LNCAP (cell line): ENCODE measurements at regions not wholly inside any gene's neighbourhood (a gene's known extent, or its start where the extent isn't known, plus 50 kb on each side); places are given as distances from the start of the nearest gene placed in this dataset.

ENCODE experiments used
- CTCF ChIP-seq: fragments of 450-650 bp; IDR thresholded peaks from 2 replicates; pipeline ENCODE4 v1.5.1; 2017; ENCODE audit warnings: mild to moderate bottlenecking

- TF ChIP-seq CTCF = no peak
These were observed 168.6 kb downstream of the KITLG start for GRCh38 chr12:88411689-88412088.

GRCh38 chr12:88413646-88414045 lies 166.6 kb downstream of the KITLG start:
- TF ChIP-seq CTCF = no peak

DNA sequence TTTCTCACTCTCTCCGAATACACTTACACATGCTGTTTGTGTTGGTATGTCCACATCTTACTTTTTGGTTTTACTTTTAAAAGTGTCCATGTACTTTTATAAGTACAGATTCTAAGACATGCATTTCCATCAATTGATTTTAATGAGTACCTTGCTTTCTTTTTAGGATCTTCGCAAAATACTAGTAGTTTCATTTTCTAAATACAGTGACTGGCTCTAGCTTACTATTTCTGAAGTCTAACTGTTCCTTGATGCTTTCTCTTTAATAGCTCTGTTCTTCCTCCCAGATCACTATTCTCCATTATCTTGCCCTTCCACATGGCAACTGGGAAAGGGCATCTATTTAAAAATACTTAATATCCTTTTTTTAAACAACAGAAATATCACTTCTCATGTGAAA lies 164.1 kb downstream of the KITLG start:
- no peak for TF ChIP-seq CTCF

DNA sequence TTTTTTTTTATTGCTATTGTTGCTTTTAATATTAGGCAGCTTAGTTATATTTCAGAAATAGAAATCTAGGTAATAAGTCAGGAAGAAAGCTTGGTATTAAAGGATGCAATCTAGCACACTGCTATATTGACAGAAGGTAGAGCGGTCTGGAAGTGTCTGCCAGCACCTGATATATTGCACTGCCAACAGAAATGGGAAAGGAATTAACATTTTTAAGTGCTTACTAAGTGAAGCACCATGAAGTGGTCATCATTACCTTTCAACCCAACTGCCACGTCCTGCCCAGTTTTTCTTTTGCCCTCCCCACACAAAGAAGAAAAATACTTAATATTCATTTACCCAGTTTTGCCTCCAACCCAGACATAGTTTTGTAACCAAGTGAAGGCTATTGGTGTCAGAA lies 163.5 kb downstream of the KITLG start:
- TF ChIP-seq CTCF = no peak

DNA sequence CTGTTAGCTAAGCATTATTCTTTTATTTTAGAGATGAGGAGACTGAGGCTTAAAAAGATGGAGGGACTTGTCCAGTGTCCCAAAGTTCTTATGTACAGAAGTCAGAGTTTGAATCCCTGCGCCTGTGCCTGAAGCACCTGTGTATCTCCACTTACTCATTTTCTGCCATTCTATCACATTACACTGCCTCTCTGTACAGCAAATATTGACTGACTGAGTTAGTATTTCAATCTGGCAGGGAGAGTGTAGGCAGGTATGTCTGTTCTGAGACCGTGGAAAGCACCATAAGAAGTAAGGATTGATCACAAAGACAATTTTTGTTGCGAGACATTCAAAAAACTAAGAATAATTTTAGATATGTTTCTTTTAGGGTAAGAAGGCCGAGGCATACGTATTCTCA lies 162.7 kb downstream of the KITLG start:
- no peak for TF ChIP-seq CTCF

GRCh38 chr12:88418856-88419497 lies 161.3 kb downstream of the KITLG start:
- TF ChIP-seq CTCF = no peak

- TF ChIP-seq CTCF = no peak
These were observed 160.5 kb downstream of the KITLG start for GRCh38 chr12:88419794-88420193.

DNA sequence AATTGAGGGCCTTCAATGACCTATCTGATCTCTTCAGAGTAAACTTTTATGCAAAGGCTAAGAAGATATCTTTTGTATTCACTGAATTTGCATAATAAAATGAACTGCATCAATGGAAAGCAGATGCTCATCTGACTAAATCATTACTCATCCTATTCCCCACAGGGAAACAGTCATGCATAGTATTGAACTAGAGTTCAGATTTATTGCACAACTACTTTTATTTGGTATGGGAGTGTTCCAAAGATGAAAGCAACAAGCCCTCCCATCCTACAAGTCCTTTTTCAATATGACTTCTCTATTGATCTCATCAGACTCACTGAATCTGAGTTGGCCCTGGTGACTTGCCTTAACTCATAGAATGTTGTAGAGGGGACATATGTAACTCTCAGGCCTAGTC lies 159.8 kb downstream of the KITLG start:
- no peak for TF ChIP-seq CTCF
